SK-N-SH treated with all-trans-retinoic acid at 6 μM for 48 hours (cell line): ENCODE measurements at regions not wholly inside any gene's neighbourhood (a gene's known extent, or its start where the extent isn't known, plus 50 kb on each side); places are given as distances from the start of the nearest gene placed in this dataset.

Experiments used
- ATAC-seq: fragments of 200-7000 bp; cut with Tn5 transposase; 3 replicates; pipeline ENCODE4 v1.9.1; 2020; ENCODE audit warnings: mild to moderate bottlenecking, moderate library complexity
- ARNTL ChIP-seq: fragments of 450-650 bp; formaldehyde crosslinking; IDR thresholded peaks from 2 replicates; pipeline ENCODE4 v1.5.0; 2020; ENCODE audit warnings: low read depth, mild to moderate bottlenecking, moderate library complexity, borderline replicate concordance
- BACH2 ChIP-seq: fragments of 250-450 bp; sonication (Bioruptor Pico); IDR thresholded peaks from 2 replicates; pipeline ENCODE4 v1.9.0; 2021; ENCODE audit warnings: mild to moderate bottlenecking, borderline replicate concordance
- CSDC2 ChIP-seq: fragments of 250-450 bp; sonication (Bioruptor Pico); IDR thresholded peaks from 2 replicates; pipeline ENCODE4 v1.5.0; 2020; ENCODE audit warnings: mild to moderate bottlenecking, moderate library complexity
- ESRRG ChIP-seq: fragments of 250-450 bp; sonication (Bioruptor Pico); IDR thresholded peaks from 2 replicates; pipeline ENCODE4 v1.6.1; 2021; ENCODE audit warnings: mild to moderate bottlenecking
- GLIS3 ChIP-seq: fragments of 250-450 bp; sonication (Bioruptor Pico); IDR thresholded peaks from 2 replicates; pipeline ENCODE4 v1.5.0; 2020; ENCODE audit warnings: mild to moderate bottlenecking, moderate library complexity
- OSR1 ChIP-seq: fragments of 250-450 bp; sonication (Bioruptor Pico); IDR thresholded peaks from 2 replicates; pipeline ENCODE4 v1.8.0; 2022; ENCODE audit warnings: moderate library complexity, mild to moderate bottlenecking, inconsistent platforms
- PPARA ChIP-seq: fragments of 250-450 bp; sonication (Bioruptor Pico); IDR thresholded peaks from 2 replicates; pipeline ENCODE4 v1.5.0; 2020; ENCODE audit warnings: mild to moderate bottlenecking, borderline replicate concordance
- RARB ChIP-seq: fragments of 250-450 bp; sonication (Bioruptor Pico); IDR thresholded peaks from 2 replicates; pipeline ENCODE4 v1.8.0; 2021; ENCODE audit warnings: mild to moderate bottlenecking, moderate library complexity
- SNAI2 ChIP-seq: fragments of 250-450 bp; sonication (Bioruptor Pico); IDR thresholded peaks from 2 replicates; pipeline ENCODE4 v1.5.0; 2020; ENCODE audit warnings: mild to moderate bottlenecking, moderate library complexity
- TCF4 ChIP-seq: fragments of 250-450 bp; sonication (Bioruptor Pico); IDR thresholded peaks from 2 replicates; pipeline ENCODE4 v1.8.0; 2021; ENCODE audit warnings: mild to moderate bottlenecking, moderate library complexity, borderline replicate concordance
- TOX ChIP-seq: fragments of 250-450 bp; sonication (Bioruptor Pico); IDR thresholded peaks from 2 replicates; pipeline ENCODE4 v1.8.0; 2021; ENCODE audit warnings: mild to moderate bottlenecking, moderate library complexity, borderline replicate concordance
- ZC3H10 ChIP-seq: fragments of 250-450 bp; sonication (Bioruptor Pico); IDR thresholded peaks from 2 replicates; pipeline ENCODE4 v1.5.1; 2021; ENCODE audit warnings: mild to moderate bottlenecking, moderate library complexity
- ZFP3 ChIP-seq: fragments of 250-450 bp; sonication (Bioruptor Pico); IDR thresholded peaks from 2 replicates; pipeline ENCODE4 v1.5.0; 2020; ENCODE audit warnings: mild to moderate bottlenecking, moderate library complexity
- ZFP30 ChIP-seq: fragments of 450-650 bp; formaldehyde crosslinking; IDR thresholded peaks from 2 replicates; pipeline ENCODE4 v1.5.0; 2022; ENCODE audit warnings: mild to moderate bottlenecking, moderate library complexity
- ZNF565 ChIP-seq: fragments of 450-650 bp; formaldehyde crosslinking; conservative IDR thresholded peaks from 2 replicates; pipeline ENCODE4 v1.5.0; 2020; ENCODE audit warnings: low read depth, mild to moderate bottlenecking, moderate library complexity
- ZNF70 ChIP-seq: fragments of 450-650 bp; formaldehyde crosslinking; IDR thresholded peaks from 2 replicates; pipeline ENCODE4 v1.5.0; 2020; ENCODE audit warnings: mild to moderate bottlenecking, moderate library complexity
- ZNF8 ChIP-seq: fragments of 450-650 bp; formaldehyde crosslinking; IDR thresholded peaks from 2 replicates; pipeline ENCODE4 v1.5.0; 2020; ENCODE audit warnings: mild to moderate bottlenecking, moderate library complexity
- TF ChIP-seq, protein P1 (sequence below): fragments of 250-450 bp; sonication (Bioruptor Pico); IDR thresholded peaks from 2 replicates; pipeline ENCODE4 v1.5.0; 2020; ENCODE audit warnings: mild to moderate bottlenecking, moderate library complexity
- TF ChIP-seq, protein P2 (sequence below): fragments of 250-450 bp; sonication (Bioruptor Pico); IDR thresholded peaks from 2 replicates; pipeline ENCODE4 v1.5.1; 2021; ENCODE audit warnings: mild to moderate bottlenecking, moderate library complexity
- TF ChIP-seq, protein P3 (sequence below): fragments of 250-450 bp; sonication (Bioruptor Pico); IDR thresholded peaks from 2 replicates; pipeline ENCODE4 v1.8.0; 2020; ENCODE audit warnings: mild to moderate bottlenecking, moderate library complexity, borderline replicate concordance
- TF ChIP-seq, protein P4 (sequence below): fragments of 250-450 bp; sonication (Bioruptor Pico); IDR thresholded peaks from 2 replicates; pipeline ENCODE4 v1.8.0; 2021; ENCODE audit warnings: low read depth, mild to moderate bottlenecking, moderate library complexity, borderline replicate concordance

DNA sequence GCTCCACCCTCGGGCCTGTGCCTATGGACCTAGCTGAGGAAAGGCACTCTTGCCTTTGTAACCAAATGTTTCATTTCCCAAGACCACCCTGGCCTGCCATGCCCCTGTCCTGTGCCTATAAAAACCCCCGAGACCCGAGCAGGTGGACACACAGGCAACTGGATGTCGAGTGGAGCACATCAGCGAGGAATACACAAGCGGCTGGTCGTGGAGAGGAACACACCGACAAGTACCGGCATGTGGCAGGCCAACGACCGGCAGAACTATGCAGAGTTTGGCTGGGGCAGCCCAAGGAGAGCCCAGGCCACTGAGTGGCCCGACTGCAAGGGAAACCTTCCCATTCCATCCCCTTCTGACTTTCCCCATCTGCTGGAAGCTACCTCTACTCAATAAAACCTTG, 1963.8 kb upstream of the CELF4 start:
- TF ChIP-seq ZNF565 (CRISPR knock-in tag): no peak
- no peak for TF ChIP-seq ZFP30 (CRISPR knock-in tag)
- TF ChIP-seq OSR1 (CRISPR knock-in tag): no peak
- TF ChIP-seq CSDC2 (CRISPR knock-in tag): no peak
- TF ChIP-seq ZC3H10 (CRISPR knock-in tag): no peak
- no peak for TF ChIP-seq SNAI2
- no peak for TF ChIP-seq ZNF8 (CRISPR knock-in tag)
- TF ChIP-seq ZFP3 (CRISPR knock-in tag): no peak
- ATAC-seq: no peak

DNA sequence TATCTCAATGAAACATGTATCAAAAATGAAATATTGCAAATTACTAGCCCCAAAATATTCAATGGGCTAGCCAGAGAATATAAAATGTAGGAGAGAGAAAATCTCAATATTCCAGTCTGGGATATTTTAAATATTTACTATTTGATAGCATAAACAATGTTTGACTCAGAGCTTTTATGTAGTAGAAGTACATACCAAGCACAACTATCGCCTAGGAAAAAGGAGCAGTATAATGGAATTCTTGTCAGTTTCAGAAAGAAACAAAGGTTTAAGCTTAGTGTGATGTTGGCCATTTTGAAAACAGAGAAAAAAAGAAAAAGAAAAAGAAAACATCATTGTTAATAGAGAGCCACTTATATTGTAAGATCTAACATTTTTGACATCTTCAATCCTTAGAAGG, 1961.9 kb upstream of the CELF4 start:
- ATAC-seq: no peak
- TF ChIP-seq SNAI2 (no peak), ZNF565 (CRISPR knock-in tag) (no peak), ZC3H10 (CRISPR knock-in tag) (no peak), BACH2 (no peak), OSR1 (CRISPR knock-in tag) (no peak), TOX (CRISPR knock-in tag) (no peak)
- TF ChIP-seq, protein P1, sequence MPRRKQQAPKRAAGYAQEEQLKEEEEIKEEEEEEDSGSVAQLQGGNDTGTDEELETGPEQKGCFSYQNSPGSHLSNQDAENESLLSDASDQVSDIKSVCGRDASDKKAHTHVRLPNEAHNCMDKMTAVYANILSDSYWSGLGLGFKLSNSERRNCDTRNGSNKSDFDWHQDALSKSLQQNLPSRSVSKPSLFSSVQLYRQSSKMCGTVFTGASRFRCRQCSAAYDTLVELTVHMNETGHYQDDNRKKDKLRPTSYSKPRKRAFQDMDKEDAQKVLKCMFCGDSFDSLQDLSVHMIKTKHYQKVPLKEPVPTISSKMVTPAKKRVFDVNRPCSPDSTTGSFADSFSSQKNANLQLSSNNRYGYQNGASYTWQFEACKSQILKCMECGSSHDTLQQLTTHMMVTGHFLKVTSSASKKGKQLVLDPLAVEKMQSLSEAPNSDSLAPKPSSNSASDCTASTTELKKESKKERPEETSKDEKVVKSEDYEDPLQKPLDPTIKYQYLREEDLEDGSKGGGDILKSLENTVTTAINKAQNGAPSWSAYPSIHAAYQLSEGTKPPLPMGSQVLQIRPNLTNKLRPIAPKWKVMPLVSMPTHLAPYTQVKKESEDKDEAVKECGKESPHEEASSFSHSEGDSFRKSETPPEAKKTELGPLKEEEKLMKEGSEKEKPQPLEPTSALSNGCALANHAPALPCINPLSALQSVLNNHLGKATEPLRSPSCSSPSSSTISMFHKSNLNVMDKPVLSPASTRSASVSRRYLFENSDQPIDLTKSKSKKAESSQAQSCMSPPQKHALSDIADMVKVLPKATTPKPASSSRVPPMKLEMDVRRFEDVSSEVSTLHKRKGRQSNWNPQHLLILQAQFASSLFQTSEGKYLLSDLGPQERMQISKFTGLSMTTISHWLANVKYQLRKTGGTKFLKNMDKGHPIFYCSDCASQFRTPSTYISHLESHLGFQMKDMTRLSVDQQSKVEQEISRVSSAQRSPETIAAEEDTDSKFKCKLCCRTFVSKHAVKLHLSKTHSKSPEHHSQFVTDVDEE (CRISPR knock-in tag): no peak
- TF ChIP-seq, protein P2, sequence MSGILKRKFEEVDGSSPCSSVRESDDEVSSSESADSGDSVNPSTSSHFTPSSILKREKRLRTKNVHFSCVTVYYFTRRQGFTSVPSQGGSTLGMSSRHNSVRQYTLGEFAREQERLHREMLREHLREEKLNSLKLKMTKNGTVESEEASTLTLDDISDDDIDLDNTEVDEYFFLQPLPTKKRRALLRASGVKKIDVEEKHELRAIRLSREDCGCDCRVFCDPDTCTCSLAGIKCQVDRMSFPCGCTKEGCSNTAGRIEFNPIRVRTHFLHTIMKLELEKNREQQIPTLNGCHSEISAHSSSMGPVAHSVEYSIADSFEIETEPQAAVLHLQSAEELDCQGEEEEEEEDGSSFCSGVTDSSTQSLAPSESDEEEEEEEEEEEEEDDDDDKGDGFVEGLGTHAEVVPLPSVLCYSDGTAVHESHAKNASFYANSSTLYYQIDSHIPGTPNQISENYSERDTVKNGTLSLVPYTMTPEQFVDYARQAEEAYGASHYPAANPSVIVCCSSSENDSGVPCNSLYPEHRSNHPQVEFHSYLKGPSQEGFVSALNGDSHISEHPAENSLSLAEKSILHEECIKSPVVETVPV: no peak

DNA sequence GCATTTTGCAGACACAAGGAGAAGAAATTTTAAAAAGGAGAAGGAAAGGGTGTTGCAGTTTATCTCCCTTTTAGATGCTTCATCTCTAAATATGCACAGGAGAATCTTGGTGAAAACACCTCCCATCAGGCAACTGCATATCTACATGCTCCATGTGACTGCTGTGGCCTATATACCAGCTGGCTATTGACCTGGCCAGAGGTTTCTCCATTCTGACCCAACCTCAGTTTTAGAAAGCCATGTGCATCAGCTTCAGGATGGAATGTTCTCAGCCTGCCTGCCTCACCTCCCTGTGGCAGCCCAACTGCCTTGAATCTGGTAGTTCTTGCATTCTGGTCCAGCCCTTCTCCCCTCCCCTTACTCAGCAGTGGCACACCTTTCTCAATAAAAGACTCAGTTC, 1958.8 kb upstream of the CELF4 start:
- no peak for ATAC-seq
- TF ChIP-seq ZNF8 (CRISPR knock-in tag) (no peak), ZFP3 (CRISPR knock-in tag) (no peak), ARNTL (CRISPR knock-in tag) (no peak), BACH2 (no peak), CSDC2 (CRISPR knock-in tag) (no peak), PPARA (CRISPR knock-in tag) (no peak), RARB (CRISPR knock-in tag) (no peak), ZNF70 (CRISPR knock-in tag) (no peak), ZC3H10 (CRISPR knock-in tag) (no peak), TCF4 (CRISPR knock-in tag) (no peak)
- TF ChIP-seq, protein P1 (CRISPR knock-in tag): no peak
- TF ChIP-seq, protein P3, sequence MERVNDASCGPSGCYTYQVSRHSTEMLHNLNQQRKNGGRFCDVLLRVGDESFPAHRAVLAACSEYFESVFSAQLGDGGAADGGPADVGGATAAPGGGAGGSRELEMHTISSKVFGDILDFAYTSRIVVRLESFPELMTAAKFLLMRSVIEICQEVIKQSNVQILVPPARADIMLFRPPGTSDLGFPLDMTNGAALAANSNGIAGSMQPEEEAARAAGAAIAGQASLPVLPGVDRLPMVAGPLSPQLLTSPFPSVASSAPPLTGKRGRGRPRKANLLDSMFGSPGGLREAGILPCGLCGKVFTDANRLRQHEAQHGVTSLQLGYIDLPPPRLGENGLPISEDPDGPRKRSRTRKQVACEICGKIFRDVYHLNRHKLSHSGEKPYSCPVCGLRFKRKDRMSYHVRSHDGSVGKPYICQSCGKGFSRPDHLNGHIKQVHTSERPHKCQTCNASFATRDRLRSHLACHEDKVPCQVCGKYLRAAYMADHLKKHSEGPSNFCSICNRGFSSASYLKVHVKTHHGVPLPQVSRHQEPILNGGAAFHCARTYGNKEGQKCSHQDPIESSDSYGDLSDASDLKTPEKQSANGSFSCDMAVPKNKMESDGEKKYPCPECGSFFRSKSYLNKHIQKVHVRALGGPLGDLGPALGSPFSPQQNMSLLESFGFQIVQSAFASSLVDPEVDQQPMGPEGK (CRISPR knock-in tag): no peak

DNA sequence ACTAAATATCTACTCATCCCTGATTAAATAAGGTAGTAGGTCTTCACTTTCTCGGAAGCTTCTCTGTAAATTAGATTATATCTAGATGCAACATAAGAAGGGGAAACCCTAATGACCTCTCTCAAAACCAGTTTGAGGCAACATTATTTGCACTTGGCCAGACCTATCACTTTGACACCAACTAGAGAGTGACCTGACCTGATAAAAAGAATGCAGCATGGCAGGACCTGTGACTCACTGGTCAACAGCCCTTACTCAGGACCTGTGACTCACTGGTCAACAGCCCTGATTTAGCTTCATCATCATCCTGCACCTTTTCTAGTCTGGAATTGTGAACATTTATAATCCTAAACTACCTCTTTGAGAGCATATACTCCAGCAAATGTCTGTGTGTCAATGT, 1957.7 kb upstream of the CELF4 start:
- ATAC-seq: no peak
- TF ChIP-seq ARNTL (CRISPR knock-in tag): no peak
- no peak for TF ChIP-seq TCF4 (CRISPR knock-in tag)
- TF ChIP-seq, protein P1 (CRISPR knock-in tag): no peak
- TF ChIP-seq, protein P4, sequence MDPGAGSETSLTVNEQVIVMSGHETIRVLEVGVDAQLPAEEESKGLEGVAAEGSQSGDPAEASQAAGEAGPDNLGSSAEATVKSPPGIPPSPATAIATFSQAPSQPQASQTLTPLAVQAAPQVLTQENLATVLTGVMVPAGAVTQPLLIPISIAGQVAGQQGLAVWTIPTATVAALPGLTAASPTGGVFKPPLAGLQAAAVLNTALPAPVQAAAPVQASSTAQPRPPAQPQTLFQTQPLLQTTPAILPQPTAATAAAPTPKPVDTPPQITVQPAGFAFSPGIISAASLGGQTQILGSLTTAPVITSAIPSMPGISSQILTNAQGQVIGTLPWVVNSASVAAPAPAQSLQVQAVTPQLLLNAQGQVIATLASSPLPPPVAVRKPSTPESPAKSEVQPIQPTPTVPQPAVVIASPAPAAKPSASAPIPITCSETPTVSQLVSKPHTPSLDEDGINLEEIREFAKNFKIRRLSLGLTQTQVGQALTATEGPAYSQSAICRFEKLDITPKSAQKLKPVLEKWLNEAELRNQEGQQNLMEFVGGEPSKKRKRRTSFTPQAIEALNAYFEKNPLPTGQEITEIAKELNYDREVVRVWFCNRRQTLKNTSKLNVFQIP (CRISPR knock-in tag): no peak
- TF ChIP-seq RARB (CRISPR knock-in tag): no peak
- no peak for TF ChIP-seq ZC3H10 (CRISPR knock-in tag)
- no peak for TF ChIP-seq GLIS3
- TF ChIP-seq PPARA (CRISPR knock-in tag): no peak
- no peak for TF ChIP-seq ESRRG (CRISPR knock-in tag)
- TF ChIP-seq BACH2: no peak
- TF ChIP-seq ZNF565 (CRISPR knock-in tag): no peak
- no peak for TF ChIP-seq ZNF8 (CRISPR knock-in tag)
- TF ChIP-seq TOX (CRISPR knock-in tag): no peak
- TF ChIP-seq ZFP30 (CRISPR knock-in tag): no peak
- no peak for TF ChIP-seq SNAI2
